HG03469 (cell line): ENCODE measurements at regions not wholly inside any gene's neighbourhood (a gene's known extent, or its start where the extent isn't known, plus 50 kb on each side); places are given as distances from the start of the nearest gene placed in this dataset.

Experiments
- ATAC-seq: cut with Tn5 transposase; IDR thresholded peaks from one replicate; pipeline ENCODE4 v1.9.1; 2021; ENCODE audit warnings: mild to moderate bottlenecking, moderate library complexity, moderate number of reproducible peaks; ENCODE audit not compliant: unreplicated experiment

GRCh38 chr9:118558026-118558425 is 811.2 kb downstream of the BRINP1 start:
- no peak for ATAC-seq

GRCh38 chr9:118558891-118559290 is 810.3 kb downstream of the BRINP1 start:
- no peak for ATAC-seq

GRCh38 chr9:118561051-118561450 is 808.2 kb downstream of the BRINP1 start:
- ATAC-seq: no peak

GRCh38 chr9:118563677-118564076 is 805.6 kb downstream of the BRINP1 start:
- no peak for ATAC-seq

- no peak for ATAC-seq
Measured at GRCh38 chr9:118567861-118568260, 801.4 kb downstream of the BRINP1 start.

- no peak for ATAC-seq
Measured at GRCh38 chr9:118568704-118569103, 800.5 kb downstream of the BRINP1 start.

GRCh38 chr9:118569148-118569547 is 800.1 kb downstream of the BRINP1 start:
- ATAC-seq: no peak

GRCh38 chr9:118570066-118570465 is 799.2 kb downstream of the BRINP1 start:
- ATAC-seq: no peak

GRCh38 chr9:118575341-118576070 is 793.7 kb downstream of the BRINP1 start:
- no peak for ATAC-seq

GRCh38 chr9:118577121-118577520 is 792.1 kb downstream of the BRINP1 start:
- no peak for ATAC-seq

- no peak for ATAC-seq
Measured at GRCh38 chr9:118578467-118578866, 790.8 kb downstream of the BRINP1 start.

GRCh38 chr9:118583414-118583813 is 785.8 kb downstream of the BRINP1 start:
- no peak for ATAC-seq

- no peak for ATAC-seq
Measured at GRCh38 chr9:118586978-118587377, 782.3 kb downstream of the BRINP1 start.

- no peak for ATAC-seq
Measured at GRCh38 chr9:118594428-118594827, 774.8 kb downstream of the BRINP1 start.

GRCh38 chr9:118595719-118596305 is 773.4 kb downstream of the BRINP1 start:
- no peak for ATAC-seq

GRCh38 chr9:118596374-118597015 is 772.7 kb downstream of the BRINP1 start:
- ATAC-seq: no peak

GRCh38 chr9:118606668-118607067 is 762.6 kb downstream of the BRINP1 start:
- no peak for ATAC-seq

- no peak for ATAC-seq
Measured at GRCh38 chr9:118609355-118610044, 759.7 kb downstream of the BRINP1 start.

- ATAC-seq: no peak
Measured at GRCh38 chr9:118612201-118612600, 757.0 kb downstream of the BRINP1 start.

GRCh38 chr9:118613996-118614395 is 755.2 kb downstream of the BRINP1 start:
- no peak for ATAC-seq

GRCh38 chr9:118618084-118618483 is 751.2 kb downstream of the BRINP1 start:
- ATAC-seq: no peak

GRCh38 chr9:118618849-118619248 is 750.4 kb downstream of the BRINP1 start:
- no peak for ATAC-seq
